SK-N-SH (cell line): ENCODE measurements at regions not wholly inside any gene's neighbourhood (a gene's known extent, or its start where the extent isn't known, plus 50 kb on each side); places are given as distances from the start of the nearest gene placed in this dataset.

Experiments used
- EP300 ChIP-seq, 2 experiments: IDR thresholded peaks; 2 replicates each; pipeline versions ENCODE4 v1.4.0 to v1.6.1; 2012; ENCODE audit warnings: borderline replicate concordance in 1 of 2, low read depth in 1 of 2, low read length in 1 of 2
- NRF1 ChIP-seq: IDR thresholded peaks from 2 replicates; pipeline ENCODE4 v1.6.1; 2012; ENCODE audit warnings: low read depth, mild to moderate bottlenecking, low read length
- POLR2AphosphoS5 ChIP-seq: IDR thresholded peaks from 2 replicates; pipeline ENCODE4 v1.6.1; 2012; ENCODE audit warnings: low read depth, low read length
- RAD21 ChIP-seq: IDR thresholded peaks from 2 replicates; pipeline ENCODE4 v1.6.1; 2012; ENCODE audit warnings: mild to moderate bottlenecking, low read length
- TEAD4 ChIP-seq: IDR thresholded peaks from 2 replicates; pipeline ENCODE4 v1.4.0; 2012; ENCODE audit warnings: mild to moderate bottlenecking, borderline replicate concordance; ENCODE audit not compliant: insufficient read depth
- TF ChIP-seq, protein P1 (sequence below): IDR thresholded peaks from 2 replicates; pipeline ENCODE4 v1.4.0; 2012; ENCODE audit warnings: low read depth, borderline replicate concordance
- TF ChIP-seq, protein P2 (sequence below): fragments of 200-600 bp; sonication (generic); IDR thresholded peaks from 2 replicates; pipeline ENCODE4 v1.6.1; 2017; ENCODE audit warnings: antibody characterized with exemption, mild to moderate bottlenecking, moderate library complexity
- TF ChIP-seq, protein P3 (sequence below): IDR thresholded peaks from 2 replicates; pipeline ENCODE4 v1.4.0; 2012; ENCODE audit warnings: low read depth
- TF ChIP-seq, protein P4 (sequence below): IDR thresholded peaks from 2 replicates; pipeline ENCODE4 v1.6.1; 2012; ENCODE audit warnings: mild to moderate bottlenecking, low read depth, low read length, moderate library complexity

DNA sequence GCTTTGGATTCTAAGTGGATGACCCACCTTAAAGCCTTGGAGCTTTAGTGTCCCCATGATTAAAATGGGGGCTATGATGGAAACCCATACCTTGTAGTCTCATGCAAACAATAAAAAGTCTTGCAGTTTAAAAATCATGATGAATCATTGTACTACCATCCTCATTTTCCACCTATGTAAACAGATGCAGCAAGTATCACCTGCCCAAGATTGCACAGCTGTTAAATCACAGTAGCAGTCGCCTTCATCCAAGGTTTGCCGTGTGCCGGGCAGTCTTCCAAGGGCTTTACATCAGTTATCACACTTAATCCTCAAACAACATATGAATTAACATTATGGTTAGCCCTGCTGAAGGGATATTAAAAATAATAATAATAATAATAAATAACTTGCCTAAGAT, 210.3 kb downstream of the FOXA2 start:
- TF ChIP-seq, protein P1, sequence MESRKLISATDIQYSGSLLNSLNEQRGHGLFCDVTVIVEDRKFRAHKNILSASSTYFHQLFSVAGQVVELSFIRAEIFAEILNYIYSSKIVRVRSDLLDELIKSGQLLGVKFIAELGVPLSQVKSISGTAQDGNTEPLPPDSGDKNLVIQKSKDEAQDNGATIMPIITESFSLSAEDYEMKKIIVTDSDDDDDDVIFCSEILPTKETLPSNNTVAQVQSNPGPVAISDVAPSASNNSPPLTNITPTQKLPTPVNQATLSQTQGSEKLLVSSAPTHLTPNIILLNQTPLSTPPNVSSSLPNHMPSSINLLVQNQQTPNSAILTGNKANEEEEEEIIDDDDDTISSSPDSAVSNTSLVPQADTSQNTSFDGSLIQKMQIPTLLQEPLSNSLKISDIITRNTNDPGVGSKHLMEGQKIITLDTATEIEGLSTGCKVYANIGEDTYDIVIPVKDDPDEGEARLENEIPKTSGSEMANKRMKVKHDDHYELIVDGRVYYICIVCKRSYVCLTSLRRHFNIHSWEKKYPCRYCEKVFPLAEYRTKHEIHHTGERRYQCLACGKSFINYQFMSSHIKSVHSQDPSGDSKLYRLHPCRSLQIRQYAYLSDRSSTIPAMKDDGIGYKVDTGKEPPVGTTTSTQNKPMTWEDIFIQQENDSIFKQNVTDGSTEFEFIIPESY, result no peak
- no peak for TF ChIP-seq POLR2AphosphoS5
- TF ChIP-seq, protein P2, sequence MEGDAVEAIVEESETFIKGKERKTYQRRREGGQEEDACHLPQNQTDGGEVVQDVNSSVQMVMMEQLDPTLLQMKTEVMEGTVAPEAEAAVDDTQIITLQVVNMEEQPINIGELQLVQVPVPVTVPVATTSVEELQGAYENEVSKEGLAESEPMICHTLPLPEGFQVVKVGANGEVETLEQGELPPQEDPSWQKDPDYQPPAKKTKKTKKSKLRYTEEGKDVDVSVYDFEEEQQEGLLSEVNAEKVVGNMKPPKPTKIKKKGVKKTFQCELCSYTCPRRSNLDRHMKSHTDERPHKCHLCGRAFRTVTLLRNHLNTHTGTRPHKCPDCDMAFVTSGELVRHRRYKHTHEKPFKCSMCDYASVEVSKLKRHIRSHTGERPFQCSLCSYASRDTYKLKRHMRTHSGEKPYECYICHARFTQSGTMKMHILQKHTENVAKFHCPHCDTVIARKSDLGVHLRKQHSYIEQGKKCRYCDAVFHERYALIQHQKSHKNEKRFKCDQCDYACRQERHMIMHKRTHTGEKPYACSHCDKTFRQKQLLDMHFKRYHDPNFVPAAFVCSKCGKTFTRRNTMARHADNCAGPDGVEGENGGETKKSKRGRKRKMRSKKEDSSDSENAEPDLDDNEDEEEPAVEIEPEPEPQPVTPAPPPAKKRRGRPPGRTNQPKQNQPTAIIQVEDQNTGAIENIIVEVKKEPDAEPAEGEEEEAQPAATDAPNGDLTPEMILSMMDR, result no peak
- no peak for TF ChIP-seq TEAD4
- TF ChIP-seq, protein P3, sequence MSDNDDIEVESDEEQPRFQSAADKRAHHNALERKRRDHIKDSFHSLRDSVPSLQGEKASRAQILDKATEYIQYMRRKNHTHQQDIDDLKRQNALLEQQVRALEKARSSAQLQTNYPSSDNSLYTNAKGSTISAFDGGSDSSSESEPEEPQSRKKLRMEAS, result no peak
- no peak for TF ChIP-seq NRF1
- no peak for TF ChIP-seq RAD21
- TF ChIP-seq, protein P4, sequence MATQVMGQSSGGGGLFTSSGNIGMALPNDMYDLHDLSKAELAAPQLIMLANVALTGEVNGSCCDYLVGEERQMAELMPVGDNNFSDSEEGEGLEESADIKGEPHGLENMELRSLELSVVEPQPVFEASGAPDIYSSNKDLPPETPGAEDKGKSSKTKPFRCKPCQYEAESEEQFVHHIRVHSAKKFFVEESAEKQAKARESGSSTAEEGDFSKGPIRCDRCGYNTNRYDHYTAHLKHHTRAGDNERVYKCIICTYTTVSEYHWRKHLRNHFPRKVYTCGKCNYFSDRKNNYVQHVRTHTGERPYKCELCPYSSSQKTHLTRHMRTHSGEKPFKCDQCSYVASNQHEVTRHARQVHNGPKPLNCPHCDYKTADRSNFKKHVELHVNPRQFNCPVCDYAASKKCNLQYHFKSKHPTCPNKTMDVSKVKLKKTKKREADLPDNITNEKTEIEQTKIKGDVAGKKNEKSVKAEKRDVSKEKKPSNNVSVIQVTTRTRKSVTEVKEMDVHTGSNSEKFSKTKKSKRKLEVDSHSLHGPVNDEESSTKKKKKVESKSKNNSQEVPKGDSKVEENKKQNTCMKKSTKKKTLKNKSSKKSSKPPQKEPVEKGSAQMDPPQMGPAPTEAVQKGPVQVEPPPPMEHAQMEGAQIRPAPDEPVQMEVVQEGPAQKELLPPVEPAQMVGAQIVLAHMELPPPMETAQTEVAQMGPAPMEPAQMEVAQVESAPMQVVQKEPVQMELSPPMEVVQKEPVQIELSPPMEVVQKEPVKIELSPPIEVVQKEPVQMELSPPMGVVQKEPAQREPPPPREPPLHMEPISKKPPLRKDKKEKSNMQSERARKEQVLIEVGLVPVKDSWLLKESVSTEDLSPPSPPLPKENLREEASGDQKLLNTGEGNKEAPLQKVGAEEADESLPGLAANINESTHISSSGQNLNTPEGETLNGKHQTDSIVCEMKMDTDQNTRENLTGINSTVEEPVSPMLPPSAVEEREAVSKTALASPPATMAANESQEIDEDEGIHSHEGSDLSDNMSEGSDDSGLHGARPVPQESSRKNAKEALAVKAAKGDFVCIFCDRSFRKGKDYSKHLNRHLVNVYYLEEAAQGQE, result no peak
- no peak for TF ChIP-seq EP300 (IDR thresholded peaks at IDR 0.05; ENCODE audit: borderline replicate concordance in 1 of 2, low read depth in 1 of 2, low read length in 1 of 2)
